ENCODE measurements at regions not wholly inside any gene's neighbourhood (a gene's known extent, or its start where the extent isn't known, plus 50 kb on each side); places are given as distances from the start of the nearest gene placed in this dataset.
"Not testable (repeated sequence)": the region's sequence is repeated elsewhere in the genome, so short reads cannot be mapped to it uniquely, and the experiment has no call there.

DNA sequence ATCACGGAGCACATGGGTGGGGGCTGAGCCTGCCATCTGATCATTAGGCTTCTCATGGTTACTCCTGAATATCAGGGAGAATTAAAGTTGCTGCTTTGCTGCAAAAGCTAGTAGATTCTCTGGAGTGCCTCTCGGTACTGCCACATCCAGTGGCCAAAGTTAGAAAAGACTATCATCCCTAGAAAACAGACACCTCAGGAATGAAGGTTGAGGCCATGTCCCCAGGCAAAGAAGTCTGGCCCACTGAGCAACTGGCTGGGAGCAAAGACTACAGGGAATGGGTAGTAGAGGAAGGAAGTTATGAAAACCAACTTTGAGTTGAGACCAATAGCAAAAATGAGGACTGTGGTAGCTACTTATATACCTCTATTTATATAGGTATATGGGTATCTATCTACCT, 258.7 kb downstream of the EFCAB11 start:
- H3K36me3 Mint-ChIP-seq, result peaks cover 0 to 15% (median 3%) of the 10 kb centered on the region in 5 donors
- no peak overlapping the region for H3K4me3 ChIP-seq (ENCODE audit: low read length)
- POLR2A ChIA-PET, result no interaction called here
- no peaks in the 10 kb centered on the region for H3K36me3 ChIP-seq (ENCODE audit: control insufficient read depth in 2 of 3, insufficient read depth in 3 of 3, low read length in 3 of 3)
- ATAC-seq (no peak), DNase-seq (no peak)
- CTCF ChIA-PET, result interaction anchor here (0.8 kb wide), 1 partner anchor 66 kb away, joined by 3 read pairs; no protein-coding TSS in a partner anchor
- H3K4me1 ChIP-seq (ENCODE audit: control insufficient read depth in 2 of 2, insufficient read depth in 2 of 2, low read length in 2 of 2), result peaks cover under 1 to 6% of the 10 kb centered on the region in 2 donors
- H3K4me3 Mint-ChIP-seq, result no peak overlapping the region
- H3K9me3 ChIP-seq (ENCODE audit: control insufficient read depth in 2 of 3, low read length in 3 of 3), result no peaks in the 10 kb centered on the region
- H3K27ac ChIP-seq (ENCODE audit: low read depth, low read length), result no peak overlapping the region
- H3K27ac Mint-ChIP-seq, result no peak overlapping the region
- no peaks in the 10 kb centered on the region for H3K27me3 ChIP-seq (ENCODE audit: control insufficient read depth in 2 of 2, insufficient read depth in 2 of 2, low read length in 2 of 2)
- peaks cover 0 to 13% (median 0%) of the 10 kb centered on the region in 11 donors for H3K9me3 Mint-ChIP-seq
- intact Hi-C loops (cut with micrococcal nuclease), result no loop called here
- H3K27me3 Mint-ChIP-seq, result no peaks in the 10 kb centered on the region
- peaks cover 0 to 44% (median 40%) of the 10 kb centered on the region in 7 donors for H3K4me1 Mint-ChIP-seq

DNA sequence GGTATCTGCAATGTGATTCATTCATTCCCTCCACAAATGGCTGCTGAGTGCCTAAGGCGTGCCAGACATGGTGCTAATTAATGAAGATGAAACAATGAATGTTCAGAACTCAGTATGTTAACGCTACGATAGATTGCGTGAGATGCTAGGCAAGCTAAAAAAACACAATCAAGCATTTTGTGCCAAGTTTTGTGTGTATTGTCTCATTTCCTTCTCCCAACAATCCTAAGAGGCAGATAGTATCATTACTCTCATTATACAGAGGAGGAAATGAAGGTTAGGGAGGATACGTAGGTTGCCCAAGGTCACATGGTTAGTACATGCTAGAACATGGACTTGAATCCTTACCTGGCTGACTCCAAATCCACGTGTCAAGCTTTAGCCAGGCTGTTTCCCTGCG, 264.4 kb downstream of the EFCAB11 start:
- Histone ChIP-seq H3K27me3 (ENCODE audit: control insufficient read depth in 2 of 2, insufficient read depth in 2 of 2, low read length in 2 of 2) (no peaks in the 10 kb centered on the region), H3K4me1 (ENCODE audit: control insufficient read depth in 2 of 2, insufficient read depth in 2 of 2, low read length in 2 of 2) (no peaks in the 10 kb centered on the region), H3K36me3 (ENCODE audit: control insufficient read depth in 2 of 3, insufficient read depth in 3 of 3, low read length in 3 of 3) (no peaks in the 10 kb centered on the region), H3K9me3 (ENCODE audit: control insufficient read depth in 2 of 3, low read length in 3 of 3) (no peaks in the 10 kb centered on the region), H3K27ac (ENCODE audit: low read depth, low read length) (no peak overlapping the region), H3K4me3 (ENCODE audit: low read length) (no peak overlapping the region)
- ATAC-seq (no peak), DNase-seq (no peak)
- Mint-ChIP-seq H3K27ac (peak overlapping the region in 3 of 9 donors; percentile 9 to 60 (median 41)), H3K36me3 (peaks cover 0 to 19% (median 9%) of the 10 kb centered on the region in 5 donors), H3K9me3 (peaks cover 0 to 20% (median 5%) of the 10 kb centered on the region in 11 donors), H3K27me3 (no peaks in the 10 kb centered on the region), H3K4me3 (no peak overlapping the region), H3K4me1 (peaks cover 4 to 24% (median 19%) of the 10 kb centered on the region in 7 donors)
- intact Hi-C loops (cut with micrococcal nuclease), result no loop called here
- ChIA-PET CTCF (interaction anchor here (0.5 kb wide), 1 partner anchor 59 kb away, joined by 4 read pairs; no protein-coding TSS in a partner anchor), POLR2A (interaction anchor here (0.7 to 1.4 kb wide), 2 partner anchors 15 to 49 kb away, joined by 3 to 4 read pairs; no protein-coding TSS in a partner anchor)

DNA sequence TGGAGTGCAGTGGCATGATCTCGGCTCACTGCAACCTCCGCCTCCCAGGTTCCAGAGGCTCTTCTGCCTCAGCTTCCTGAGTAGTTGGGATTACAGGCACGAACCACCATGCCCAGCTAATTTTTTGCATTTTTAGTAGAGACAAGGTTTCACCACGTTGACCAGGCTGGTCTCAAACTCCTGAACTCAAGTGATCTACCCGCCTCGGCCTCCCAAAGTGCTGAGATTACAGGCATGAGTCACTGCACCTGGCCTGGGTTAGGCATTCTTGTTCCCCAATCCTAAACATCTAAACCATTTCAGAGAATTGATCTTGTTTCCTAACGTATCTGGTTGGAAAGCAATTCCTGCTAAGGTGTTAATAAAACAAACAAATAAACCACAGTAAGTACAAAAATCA, 264.8 kb downstream of the EFCAB11 start:
- intact Hi-C loops (cut with micrococcal nuclease); H3K4me3 ChIP-seq (ENCODE audit: low read length); POLR2A ChIA-PET; ATAC-seq; H3K9me3 ChIP-seq (ENCODE audit: control insufficient read depth in 2 of 3, low read length in 3 of 3); DNase-seq; H3K36me3 ChIP-seq (ENCODE audit: control insufficient read depth in 2 of 3, insufficient read depth in 3 of 3, low read length in 3 of 3); H3K27me3 ChIP-seq (ENCODE audit: control insufficient read depth in 2 of 2, insufficient read depth in 2 of 2, low read length in 2 of 2); H3K27me3 Mint-ChIP-seq; H3K4me3 Mint-ChIP-seq; H3K4me1 ChIP-seq (ENCODE audit: control insufficient read depth in 2 of 2, insufficient read depth in 2 of 2, low read length in 2 of 2); H3K27ac ChIP-seq (ENCODE audit: low read depth, low read length): not testable (repeated sequence)
- Mint-ChIP-seq H3K36me3 (peaks cover 0 to 20% (median 11%) of the 10 kb centered on the region in 5 donors), H3K27ac (peak overlapping the region in 2 of 9 donors; percentile 41 to 60), H3K4me1 (peaks cover 5 to 25% (median 21%) of the 10 kb centered on the region in 7 donors), H3K9me3 (peaks cover 0 to 22% (median 6%) of the 10 kb centered on the region in 11 donors)
- CTCF ChIA-PET, result interaction anchor here (0.5 kb wide), 1 partner anchor 58 kb away, joined by 4 read pairs; no protein-coding TSS in a partner anchor

DNA sequence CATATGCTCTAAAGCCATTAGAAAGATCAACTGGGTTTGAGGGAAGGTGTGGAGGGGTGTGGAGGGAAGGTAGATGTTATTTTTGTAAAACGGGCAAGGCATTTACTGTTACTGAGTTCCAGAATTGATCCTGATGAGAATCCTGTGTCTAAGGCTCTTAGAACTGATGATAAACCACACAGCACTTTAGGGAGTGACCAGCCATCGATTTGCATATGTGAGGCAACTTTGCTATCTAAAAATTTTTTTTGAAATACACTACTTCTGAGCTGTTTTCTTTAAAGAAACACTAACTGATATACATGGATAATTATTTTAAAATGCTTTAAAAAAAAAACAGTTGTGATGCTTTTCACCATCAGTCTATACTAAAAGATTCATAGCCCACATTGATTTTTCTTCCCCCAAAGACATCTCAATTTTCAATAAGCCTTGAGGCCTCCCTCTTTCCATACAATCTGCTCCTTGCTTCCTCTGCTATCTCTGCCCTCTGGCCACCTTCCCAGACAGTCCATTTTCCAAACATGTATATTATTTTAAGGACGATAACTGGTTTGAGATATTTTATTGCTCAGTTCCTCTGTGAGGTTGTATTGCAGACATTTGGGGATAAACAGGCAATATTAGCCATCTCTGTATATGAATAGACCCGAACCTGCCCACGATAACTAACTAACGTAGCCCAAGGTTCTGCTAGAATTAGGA, 265.9 kb downstream of the EFCAB11 start:
- no peaks in the 10 kb centered on the region for H3K27me3 Mint-ChIP-seq

DNA sequence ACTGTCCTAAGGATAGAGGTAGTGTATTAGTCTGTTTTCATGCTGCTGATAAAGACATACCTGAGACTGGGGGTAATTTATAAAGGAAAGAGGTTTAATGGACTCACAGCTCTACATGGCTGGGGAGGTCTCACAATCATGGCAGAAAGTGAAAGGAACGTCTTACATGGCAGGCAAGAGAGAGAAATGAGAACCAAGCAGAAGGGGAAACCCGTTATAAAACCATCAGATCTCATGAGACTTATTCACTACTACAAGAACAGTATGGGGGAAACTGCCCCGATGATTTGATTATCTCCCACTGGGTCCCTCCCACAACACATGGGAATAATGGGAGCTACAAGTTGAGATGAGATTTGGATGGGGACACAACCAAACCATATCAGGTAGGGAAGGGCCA, 267.4 kb downstream of the EFCAB11 start:
- H3K27me3 ChIP-seq (ENCODE audit: control insufficient read depth in 2 of 2, insufficient read depth in 2 of 2, low read length in 2 of 2); H3K4me3 ChIP-seq (ENCODE audit: low read length); H3K36me3 ChIP-seq (ENCODE audit: control insufficient read depth in 2 of 3, insufficient read depth in 3 of 3, low read length in 3 of 3); POLR2A ChIA-PET; H3K4me3 Mint-ChIP-seq; DNase-seq; intact Hi-C loops (cut with micrococcal nuclease); H3K27ac ChIP-seq (ENCODE audit: low read depth, low read length); ATAC-seq; CTCF ChIA-PET; H3K27me3 Mint-ChIP-seq: not testable (repeated sequence)
- peak overlapping the region in 2 of 9 donors; percentile 22 to 25 for H3K27ac Mint-ChIP-seq
- H3K4me1 Mint-ChIP-seq, result peaks cover 13 to 42% (median 38%) of the 10 kb centered on the region in 7 donors
- peaks cover 4 to 29% (median 7%) of the 10 kb centered on the region in 11 donors for H3K9me3 Mint-ChIP-seq
- Histone ChIP-seq H3K9me3 (ENCODE audit: control insufficient read depth in 2 of 3, low read length in 3 of 3) (peaks cover 0 to 13% (median 0%) of the 10 kb centered on the region in 3 experiments), H3K4me1 (ENCODE audit: control insufficient read depth in 2 of 2, insufficient read depth in 2 of 2, low read length in 2 of 2) (peaks cover 7 to 13% of the 10 kb centered on the region in 2 donors)
- H3K36me3 Mint-ChIP-seq, result peaks cover 0 to 31% (median 11%) of the 10 kb centered on the region in 5 donors

More for the DNA sequence above, 265.9 kb downstream of the EFCAB11 start:
- Histone ChIP-seq H3K36me3 (ENCODE audit: control insufficient read depth in 2 of 3, insufficient read depth in 3 of 3, low read length in 3 of 3) (no peaks in the 10 kb centered on the region), H3K27ac (ENCODE audit: low read depth, low read length) (no peak overlapping the region), H3K27me3 (ENCODE audit: control insufficient read depth in 2 of 2, insufficient read depth in 2 of 2, low read length in 2 of 2) (no peaks in the 10 kb centered on the region), H3K4me3 (ENCODE audit: low read length) (no peak overlapping the region), H3K4me1 (ENCODE audit: control insufficient read depth in 2 of 2, insufficient read depth in 2 of 2, low read length in 2 of 2) (no peaks in the 10 kb centered on the region), H3K9me3 (ENCODE audit: control insufficient read depth in 2 of 3, low read length in 3 of 3) (peaks cover 0 to 13% (median 0%) of the 10 kb centered on the region in 3 experiments)
- H3K9me3 Mint-ChIP-seq, result peaks cover 4 to 25% (median 7%) of the 10 kb centered on the region in 11 donors
- H3K27ac Mint-ChIP-seq, result peak overlapping the region in 1 of 9 donors; percentile 73
- H3K36me3 Mint-ChIP-seq, result peaks cover 0 to 22% (median 11%) of the 10 kb centered on the region in 5 donors
- H3K4me3 Mint-ChIP-seq, result no peak overlapping the region
- ChIA-PET POLR2A (interaction anchor here (0.8 kb wide), 1 partner anchor 20 kb away, joined by 4 read pairs; no protein-coding TSS in a partner anchor), CTCF (no interaction called here)
- H3K4me1 Mint-ChIP-seq, result peaks cover 5 to 29% (median 26%) of the 10 kb centered on the region in 7 donors
- ATAC-seq, result no peak
- no peak for DNase-seq
- intact Hi-C loops (cut with micrococcal nuclease), result no loop called here

DNA sequence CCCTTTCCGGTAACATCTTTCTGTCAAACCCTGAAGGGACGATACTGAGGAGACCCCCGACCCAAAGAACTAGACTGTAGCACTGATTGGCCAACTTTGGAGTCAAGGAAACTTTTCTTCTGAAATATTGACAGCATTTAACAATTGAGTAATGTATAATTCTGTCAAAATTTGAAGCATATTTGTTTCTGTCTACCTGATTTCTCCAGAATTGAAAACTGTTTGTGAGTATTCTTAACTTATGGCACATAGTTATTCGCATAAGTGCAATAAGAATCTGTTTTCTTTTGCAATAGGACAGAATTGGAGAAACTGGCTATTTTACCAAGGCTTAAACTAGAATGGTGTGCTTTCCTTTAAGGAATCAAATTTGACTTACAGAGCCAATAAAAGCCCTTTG, 267.1 kb upstream of the FOXN3 start:
- Histone ChIP-seq H3K9me3 (ENCODE audit: control insufficient read depth in 2 of 3, low read length in 3 of 3) (peaks cover 0 to 13% (median 0%) of the 10 kb centered on the region in 3 experiments), H3K4me1 (ENCODE audit: control insufficient read depth in 2 of 2, insufficient read depth in 2 of 2, low read length in 2 of 2) (peaks cover 25 to 37% of the 10 kb centered on the region in 2 donors), H3K27ac (ENCODE audit: low read depth, low read length) (no peak overlapping the region), H3K27me3 (ENCODE audit: control insufficient read depth in 2 of 2, insufficient read depth in 2 of 2, low read length in 2 of 2) (no peaks in the 10 kb centered on the region), H3K4me3 (ENCODE audit: low read length) (no peak overlapping the region), H3K36me3 (ENCODE audit: control insufficient read depth in 2 of 3, insufficient read depth in 3 of 3, low read length in 3 of 3) (no peaks in the 10 kb centered on the region)
- Mint-ChIP-seq H3K36me3 (peaks cover 0 to 31% (median 11%) of the 10 kb centered on the region in 5 donors), H3K4me3 (peak overlapping the region in 2 of 10 donors; percentile 29 to 53), H3K27ac (peak overlapping the region in 5 of 9 donors; percentile 23 to 78 (median 48)), H3K27me3 (no peaks in the 10 kb centered on the region), H3K9me3 (peaks cover 0 to 25% (median 7%) of the 10 kb centered on the region in 11 donors), H3K4me1 (peaks cover 28 to 59% (median 50%) of the 10 kb centered on the region in 7 donors)
- no peak for DNase-seq
- ChIA-PET POLR2A (no interaction called here), CTCF (interaction anchor here (0.6 kb wide), 1 partner anchor 64 kb away, joined by 3 read pairs; no protein-coding TSS in a partner anchor)
- intact Hi-C loops (cut with micrococcal nuclease), result loop anchor here (5.0 kb wide), 1 partner anchor 42 kb away; no protein-coding TSS in a partner anchor
- no peak for ATAC-seq

All from naive thymus-derived CD4-positive, alpha-beta T cell (primary cell).